ENCODE measurements at regions not wholly inside any gene's neighbourhood (a gene's known extent, or its start where the extent isn't known, plus 50 kb on each side); places are given as distances from the start of the nearest gene placed in this dataset.
"Not testable (repeated sequence)": the region's sequence is repeated elsewhere in the genome, so short reads cannot be mapped to it uniquely, and the experiment has no call there.

DNA sequence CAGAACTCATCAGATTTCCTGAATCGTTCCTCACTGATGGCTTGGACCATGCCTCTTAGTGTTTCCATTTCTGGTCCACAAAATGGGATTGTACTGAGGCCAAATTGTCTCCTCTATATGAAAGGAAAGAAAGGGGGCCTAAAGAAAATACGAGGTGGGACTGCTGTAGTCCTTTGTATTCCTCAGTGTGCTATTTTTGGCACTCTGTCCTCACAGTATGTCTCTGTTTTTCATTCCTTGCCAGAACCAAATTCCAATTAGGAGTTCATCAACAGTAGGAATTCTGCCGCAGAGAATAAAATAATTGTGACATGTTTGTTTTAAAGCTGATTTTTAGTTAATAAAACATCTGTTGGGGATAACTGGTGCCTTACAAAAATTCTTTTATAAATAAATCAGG is 515.7 kb downstream of the SMARCA1 start:
- H3K4me3 Mint-ChIP-seq, result no peak overlapping the region
- no peaks in the 10 kb centered on the region for H3K4me1 Mint-ChIP-seq
- no peaks in the 10 kb centered on the region for H3K36me3 Mint-ChIP-seq
- H3K9me3 Mint-ChIP-seq, result peaks cover 0 to 1% (median 0%) of the 10 kb centered on the region in 3 donors
- H3K27me3 Mint-ChIP-seq, result no peaks in the 10 kb centered on the region
- H3K27ac Mint-ChIP-seq, result no peak overlapping the region

DNA sequence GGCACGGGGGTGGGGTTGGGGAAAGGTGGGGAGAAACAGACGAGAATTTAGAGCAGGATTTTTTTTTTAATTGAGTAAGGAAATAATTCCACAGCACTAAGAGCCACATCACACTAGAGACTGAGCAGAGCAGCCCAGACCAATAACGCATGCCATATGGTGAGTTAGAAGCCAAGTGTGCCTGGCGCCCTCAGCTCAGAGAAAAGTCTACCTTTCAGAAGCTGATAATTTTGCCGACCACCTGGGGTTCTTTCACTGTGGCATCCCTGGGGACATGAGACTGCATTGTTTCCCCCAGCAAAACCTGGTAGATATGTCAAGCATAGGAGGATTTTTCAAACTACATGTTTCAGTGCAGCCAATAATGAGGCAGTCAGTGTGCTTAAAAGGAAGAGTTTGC is 516.8 kb downstream of the SMARCA1 start:
- H3K27me3 Mint-ChIP-seq, result no peaks in the 10 kb centered on the region
- no peak overlapping the region for H3K27ac Mint-ChIP-seq
- H3K36me3 Mint-ChIP-seq, result no peaks in the 10 kb centered on the region
- no peaks in the 10 kb centered on the region for H3K4me1 Mint-ChIP-seq
- peak overlapping the region in 1 of 4 donors; percentile 1 for H3K4me3 Mint-ChIP-seq
- no peaks in the 10 kb centered on the region for H3K9me3 Mint-ChIP-seq

DNA sequence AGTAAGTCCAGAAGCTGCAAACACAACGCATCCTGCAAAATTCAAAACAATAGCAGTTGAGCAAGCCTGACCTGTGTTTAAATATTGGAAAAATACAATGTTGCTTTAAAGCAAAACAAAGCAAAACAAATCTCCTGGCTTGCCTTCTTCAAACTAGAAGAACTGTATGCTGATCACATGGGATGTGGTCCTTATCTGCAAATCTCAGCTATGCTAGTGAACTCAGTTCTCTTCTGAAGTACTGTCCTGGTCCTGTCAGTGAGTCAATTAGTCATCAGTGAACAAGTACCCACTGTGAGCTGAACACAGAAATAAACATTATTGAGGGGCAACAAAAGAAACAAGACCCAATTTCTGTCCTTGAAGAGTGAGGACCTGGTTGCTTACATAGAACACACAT is 522.5 kb downstream of the SMARCA1 start:
- Mint-ChIP-seq H3K4me3 (no peak overlapping the region), H3K36me3 (no peaks in the 10 kb centered on the region), H3K27me3 (no peaks in the 10 kb centered on the region), H3K4me1 (no peaks in the 10 kb centered on the region), H3K9me3 (peaks cover 0 to 3% (median 0%) of the 10 kb centered on the region in 3 donors), H3K27ac (no peak overlapping the region)

DNA sequence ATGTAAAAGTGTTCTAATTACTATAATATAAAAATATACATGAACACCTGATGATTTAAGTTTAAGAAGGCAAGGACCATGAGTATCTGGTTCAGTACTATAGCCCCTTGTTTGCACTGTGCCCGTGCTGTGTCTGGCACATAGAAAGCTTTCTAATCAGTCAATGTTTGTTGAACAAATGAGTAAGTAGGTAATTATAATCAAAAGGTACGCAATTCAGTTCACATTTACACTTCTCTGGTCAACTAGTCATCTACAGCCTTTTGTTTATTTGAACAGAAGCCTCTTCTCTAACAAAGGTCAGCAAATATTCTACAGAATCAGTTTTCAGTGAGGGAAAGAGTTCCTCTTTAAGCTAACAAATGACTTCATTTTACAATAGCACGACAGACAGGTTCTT is 523.3 kb downstream of the SMARCA1 start:
- Mint-ChIP-seq H3K36me3 (no peaks in the 10 kb centered on the region), H3K4me1 (no peaks in the 10 kb centered on the region), H3K27ac (no peak overlapping the region), H3K9me3 (peaks cover 0 to 3% (median 0%) of the 10 kb centered on the region in 3 donors), H3K27me3 (no peaks in the 10 kb centered on the region), H3K4me3 (no peak overlapping the region)

DNA sequence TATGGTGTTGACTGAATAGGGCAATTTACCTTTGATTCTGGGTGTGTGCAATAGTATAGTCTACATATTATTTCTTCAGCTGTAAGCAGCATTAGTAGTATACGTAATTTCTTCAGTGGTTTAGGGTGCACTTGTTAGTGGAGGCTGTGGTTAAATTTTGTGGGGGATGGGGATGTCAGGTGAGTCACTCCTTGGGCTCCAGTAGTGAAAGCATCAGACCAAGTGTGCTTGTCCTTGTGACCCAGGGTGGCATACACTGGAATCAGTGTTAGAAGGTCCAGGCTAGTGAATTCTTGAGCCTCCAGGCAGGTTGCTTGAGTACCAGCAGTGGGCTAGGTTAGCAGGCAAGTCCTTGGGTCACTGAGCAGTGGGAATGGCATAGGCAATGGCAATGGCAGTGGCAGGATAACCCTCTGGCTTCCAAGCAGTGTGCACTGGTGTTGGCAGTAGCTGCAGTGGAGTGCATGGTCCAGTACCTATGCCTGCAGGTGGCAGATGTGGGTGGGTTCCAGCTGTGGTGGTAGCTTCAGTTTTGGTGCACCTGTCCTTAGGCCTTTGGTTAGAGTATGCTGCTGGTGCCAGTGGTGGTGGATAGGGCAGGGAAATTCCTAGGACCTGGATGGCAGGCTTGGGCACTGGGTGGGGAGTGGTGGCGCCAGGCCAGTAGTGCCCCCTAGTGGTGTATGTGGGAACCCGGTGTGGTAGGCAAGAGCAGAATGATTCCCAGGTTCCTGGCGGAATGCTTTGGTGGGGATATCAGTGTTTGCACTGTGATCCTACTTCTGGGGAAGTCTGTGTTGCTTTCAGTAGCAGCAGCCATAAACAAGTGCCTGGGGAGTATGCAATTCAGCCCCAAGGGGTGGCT is 531.0 kb downstream of the SMARCA1 start:
- peaks cover 3 to 9% (median 5%) of the 10 kb centered on the region in 3 donors for H3K9me3 Mint-ChIP-seq
- H3K4me1 Mint-ChIP-seq, result no peaks in the 10 kb centered on the region
- no peaks in the 10 kb centered on the region for H3K27me3 Mint-ChIP-seq
- no peaks in the 10 kb centered on the region for H3K36me3 Mint-ChIP-seq
- no peak overlapping the region for H3K4me3 Mint-ChIP-seq
- no peak overlapping the region for H3K27ac Mint-ChIP-seq

DNA sequence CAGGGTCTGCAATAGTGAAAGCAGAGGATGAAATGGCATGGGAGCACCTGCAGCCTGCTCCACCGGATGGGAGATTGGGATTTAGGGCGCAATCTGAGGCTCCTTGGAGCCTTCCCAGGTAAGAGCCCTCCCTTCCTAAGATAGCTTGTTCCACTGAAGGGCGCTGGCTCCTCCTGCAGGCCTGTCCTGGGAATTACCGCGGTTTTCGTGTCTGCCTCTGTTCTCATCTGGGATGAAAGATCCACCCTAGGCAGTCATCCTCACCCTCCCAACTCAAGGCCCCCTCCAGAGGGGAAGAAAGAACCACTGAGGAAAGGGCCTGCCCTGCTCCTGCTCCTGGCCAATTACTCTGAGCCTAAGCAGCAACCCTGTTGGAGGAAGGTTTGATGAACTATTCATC is 547.5 kb downstream of the SMARCA1 start:
- Mint-ChIP-seq H3K27ac (no peak overlapping the region), H3K27me3 (no peaks in the 10 kb centered on the region), H3K36me3 (no peaks in the 10 kb centered on the region), H3K9me3 (peaks cover 0 to 1% (median 0%) of the 10 kb centered on the region in 3 donors), H3K4me1 (no peaks in the 10 kb centered on the region), H3K4me3 (no peak overlapping the region)

DNA sequence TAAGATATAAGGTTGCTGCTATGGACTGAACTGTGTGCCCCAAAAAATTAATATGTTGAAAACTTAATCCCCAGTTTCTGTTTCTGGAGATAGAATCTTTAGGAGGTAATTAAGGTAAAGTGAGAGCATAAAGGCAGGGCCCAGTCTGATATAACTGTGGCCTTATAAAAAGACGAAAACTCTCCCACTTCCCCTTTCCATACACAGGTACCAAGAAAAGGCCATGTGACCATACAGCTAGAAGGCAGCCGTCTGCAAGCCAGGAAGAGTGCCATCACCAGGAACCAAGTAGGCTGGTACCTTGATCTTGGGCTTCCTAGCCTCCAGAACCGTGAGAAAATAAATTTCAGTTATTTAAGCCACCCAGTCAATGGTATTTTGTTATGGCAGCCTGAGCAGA is 550.3 kb downstream of the SMARCA1 start:
- H3K27ac Mint-ChIP-seq, result no peak overlapping the region
- H3K9me3 Mint-ChIP-seq, result peaks cover 0 to 1% (median 0%) of the 10 kb centered on the region in 3 donors
- no peaks in the 10 kb centered on the region for H3K4me1 Mint-ChIP-seq
- no peaks in the 10 kb centered on the region for H3K27me3 Mint-ChIP-seq
- H3K36me3 Mint-ChIP-seq, result no peaks in the 10 kb centered on the region
- H3K4me3 Mint-ChIP-seq, result no peak overlapping the region

DNA sequence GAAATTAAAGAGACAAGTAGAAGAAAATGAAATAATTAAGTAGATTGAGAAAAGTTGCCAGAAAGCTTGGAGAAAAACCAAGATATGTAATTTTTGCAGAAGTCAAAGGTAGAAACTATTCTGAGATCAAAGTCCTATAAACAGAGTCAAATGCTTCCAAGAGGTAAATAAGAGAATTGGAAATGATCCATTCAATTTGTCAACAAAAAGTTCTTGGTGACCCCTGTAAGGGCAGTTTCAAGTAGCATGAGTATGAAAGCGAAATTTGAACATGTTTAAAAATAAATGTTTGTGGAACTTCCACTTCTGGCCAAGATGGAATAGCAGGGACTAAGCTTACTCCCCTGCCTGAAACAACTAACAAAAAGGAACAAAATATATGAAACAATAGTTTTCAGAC is 562.0 kb downstream of the SMARCA1 start:
- no peaks in the 10 kb centered on the region for H3K36me3 Mint-ChIP-seq
- H3K27ac Mint-ChIP-seq, result no peak overlapping the region
- H3K9me3 Mint-ChIP-seq, result peaks cover 1 to 2% (median 2%) of the 10 kb centered on the region in 3 donors
- no peak overlapping the region for H3K4me3 Mint-ChIP-seq
- no peaks in the 10 kb centered on the region for H3K27me3 Mint-ChIP-seq
- no peaks in the 10 kb centered on the region for H3K4me1 Mint-ChIP-seq

DNA sequence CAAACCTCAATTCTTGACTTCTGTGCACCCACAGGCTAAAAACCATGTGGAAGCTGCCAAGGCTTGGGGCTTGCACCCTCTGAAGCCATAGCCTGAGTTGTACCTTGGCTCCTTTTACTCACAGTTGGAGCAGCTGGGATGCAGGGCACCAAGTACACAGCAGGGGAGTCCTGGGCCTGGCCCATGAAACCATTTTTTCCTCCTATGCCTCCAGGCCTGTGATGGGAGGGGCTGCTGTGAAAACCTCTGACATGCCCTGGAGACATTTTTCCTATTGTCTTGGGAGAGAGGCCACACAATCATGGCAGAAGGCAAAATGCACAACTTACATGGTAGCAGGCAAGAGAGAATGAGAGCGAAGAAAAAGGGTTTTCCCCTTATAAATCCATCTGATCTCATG is 568.6 kb downstream of the SMARCA1 start:
- H3K4me3 Mint-ChIP-seq, H3K36me3 Mint-ChIP-seq, H3K27ac Mint-ChIP-seq, H3K27me3 Mint-ChIP-seq, H3K4me1 Mint-ChIP-seq: not testable (repeated sequence)
- H3K9me3 Mint-ChIP-seq, result peaks cover 4 to 13% (median 6%) of the 10 kb centered on the region in 3 donors

DNA sequence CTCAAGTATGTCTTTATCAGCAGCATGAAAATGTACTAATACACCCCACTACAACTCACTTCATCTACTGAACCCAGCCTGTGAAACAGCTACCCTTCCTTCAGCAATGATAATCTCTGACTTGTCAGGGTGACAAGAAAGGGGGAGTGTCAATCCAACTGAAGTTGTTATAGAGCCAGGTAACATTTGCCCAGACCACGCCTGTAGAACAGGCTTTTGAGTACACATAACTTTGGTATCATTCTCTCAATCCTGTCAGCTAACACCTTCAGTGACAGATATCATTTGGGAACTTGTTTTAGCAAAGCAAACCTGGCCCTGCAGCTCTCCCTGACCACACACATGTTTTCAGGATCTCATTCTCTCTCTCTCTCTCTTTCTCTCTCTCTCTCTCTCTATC is 592.2 kb downstream of the SMARCA1 start:
- Mint-ChIP-seq H3K27ac (no peak overlapping the region), H3K36me3 (no peaks in the 10 kb centered on the region), H3K27me3 (no peaks in the 10 kb centered on the region), H3K4me3 (no peak overlapping the region), H3K9me3 (peaks cover 6 to 18% (median 6%) of the 10 kb centered on the region in 3 donors), H3K4me1 (no peaks in the 10 kb centered on the region)

DNA sequence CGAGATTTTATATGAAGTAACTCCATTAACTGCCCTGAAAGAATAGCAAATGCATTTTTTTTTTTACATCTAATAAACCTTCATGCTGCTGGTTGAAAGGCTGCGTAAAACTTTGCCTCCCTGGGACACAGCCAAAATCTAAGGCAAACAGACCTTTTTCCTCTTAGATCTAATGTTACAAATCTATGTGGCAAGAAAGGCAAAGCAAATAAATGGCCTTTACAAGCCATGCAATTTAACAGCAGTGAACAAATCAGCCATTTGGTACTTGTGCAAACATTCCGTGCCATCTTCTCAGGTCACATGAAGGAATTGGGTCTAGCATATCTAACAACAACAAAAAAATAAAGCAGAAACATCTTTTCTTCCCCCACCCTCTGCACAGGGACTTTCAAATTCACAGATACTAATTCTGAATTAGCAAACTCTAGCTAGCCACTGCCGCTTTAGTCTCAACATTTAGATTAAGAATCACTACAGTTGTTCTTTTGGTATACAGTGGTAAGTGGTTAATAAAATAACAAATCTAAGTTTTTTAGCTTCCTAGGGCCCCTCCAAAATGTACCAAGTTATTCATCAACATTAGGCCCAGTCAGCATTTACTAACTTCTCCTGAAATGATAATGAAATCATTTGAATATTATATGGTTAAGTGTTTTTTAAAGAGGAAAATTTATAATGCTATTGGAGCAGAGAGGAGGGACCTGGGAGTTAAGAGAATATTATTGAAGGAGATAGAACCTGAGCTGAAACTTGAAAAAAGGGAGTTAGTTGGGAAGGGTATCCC is 593.8 kb downstream of the SMARCA1 start:
- Mint-ChIP-seq H3K27me3 (no peaks in the 10 kb centered on the region), H3K4me3 (no peak overlapping the region), H3K9me3 (peaks cover 3 to 18% (median 6%) of the 10 kb centered on the region in 3 donors), H3K36me3 (no peaks in the 10 kb centered on the region), H3K27ac (no peak overlapping the region), H3K4me1 (no peaks in the 10 kb centered on the region)

DNA sequence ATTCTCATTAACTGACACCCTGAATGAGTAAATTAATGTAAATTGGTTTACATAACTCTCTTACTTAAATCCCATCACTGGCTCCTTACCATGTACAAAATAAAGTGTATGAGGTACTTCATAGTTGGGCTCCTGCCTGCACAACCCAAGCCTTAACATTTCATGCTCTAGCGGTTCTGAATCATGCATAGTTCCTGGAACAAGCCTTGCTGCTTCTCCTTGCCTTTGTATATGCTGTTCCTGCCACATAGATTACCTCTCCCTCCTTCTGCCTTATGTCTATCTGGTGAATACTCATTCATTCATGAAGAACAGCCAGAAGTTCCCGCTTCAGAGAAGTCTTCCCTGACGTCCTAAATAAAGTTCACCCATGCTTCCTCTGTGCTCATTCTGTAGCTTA is 594.7 kb downstream of the SMARCA1 start:
- Mint-ChIP-seq H3K4me3 (no peak overlapping the region), H3K4me1 (no peaks in the 10 kb centered on the region), H3K36me3 (no peaks in the 10 kb centered on the region), H3K9me3 (peaks cover 3 to 18% (median 8%) of the 10 kb centered on the region in 3 donors), H3K27me3 (no peaks in the 10 kb centered on the region), H3K27ac (peak overlapping the region in 1 of 3 donors; percentile 17)

DNA sequence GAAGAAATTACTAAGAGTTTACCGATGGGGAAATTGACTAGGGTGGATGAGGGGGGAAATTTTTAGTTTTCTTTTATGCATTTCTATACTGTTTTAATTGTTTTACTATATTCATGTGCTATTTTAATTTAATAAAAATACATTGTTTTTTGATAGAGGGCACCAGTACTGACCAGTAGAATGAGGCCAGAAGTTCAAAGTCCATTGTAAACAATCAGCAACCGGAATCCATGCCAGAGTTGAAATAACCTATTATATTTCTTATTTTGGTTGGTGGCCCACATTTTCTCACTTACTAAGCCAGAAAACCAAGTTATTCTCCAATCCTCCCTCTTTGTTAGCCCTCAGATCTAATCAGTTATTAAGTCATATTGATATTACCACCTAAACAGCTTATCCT is 595.9 kb downstream of the SMARCA1 start:
- Mint-ChIP-seq H3K9me3 (peaks cover 1 to 18% (median 6%) of the 10 kb centered on the region in 3 donors), H3K4me3 (no peak overlapping the region), H3K27ac (no peak overlapping the region), H3K36me3 (no peaks in the 10 kb centered on the region), H3K4me1 (no peaks in the 10 kb centered on the region), H3K27me3 (no peaks in the 10 kb centered on the region)

DNA sequence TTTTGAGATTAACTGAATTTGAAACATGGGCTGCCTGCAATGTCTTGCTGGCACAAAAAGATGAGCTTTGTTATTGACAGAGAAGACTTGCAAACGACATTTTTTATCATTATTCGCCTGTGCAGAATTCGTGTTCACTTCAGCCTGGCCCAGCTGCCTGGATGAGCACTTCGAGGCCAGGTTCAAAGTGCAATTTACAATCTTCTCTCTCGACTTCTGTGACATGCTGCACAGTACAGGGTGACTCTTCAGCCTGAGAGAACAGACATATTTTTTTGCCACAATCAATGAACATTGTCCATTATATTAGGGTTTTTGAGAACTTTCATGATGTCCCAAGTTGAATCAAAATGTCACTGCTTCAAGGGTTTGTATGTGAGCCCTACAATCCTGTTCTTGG is 616.5 kb downstream of the SMARCA1 start:
- Mint-ChIP-seq H3K9me3 (no peaks in the 10 kb centered on the region), H3K4me1 (no peaks in the 10 kb centered on the region), H3K36me3 (no peaks in the 10 kb centered on the region), H3K27ac (no peak overlapping the region), H3K4me3 (no peak overlapping the region), H3K27me3 (no peaks in the 10 kb centered on the region)

DNA sequence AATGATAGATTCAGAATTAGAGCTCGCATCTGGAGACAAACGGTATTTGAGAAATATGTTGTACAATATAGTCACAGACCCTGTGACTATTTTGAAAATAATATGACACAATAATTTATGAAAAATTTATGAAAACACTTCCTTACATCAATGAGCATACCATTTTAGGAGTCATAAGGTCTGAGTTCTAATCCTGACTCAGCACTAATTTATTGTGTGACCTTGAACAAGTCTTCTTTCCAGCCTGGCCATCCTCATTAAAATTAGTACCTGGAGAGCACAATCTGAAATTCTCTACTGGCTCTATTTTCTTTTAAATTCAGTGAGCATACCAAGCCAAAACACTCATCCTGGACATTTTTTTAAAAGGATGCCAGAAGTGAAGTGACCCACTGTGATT is 622.3 kb downstream of the SMARCA1 start:
- H3K27ac Mint-ChIP-seq, result no peak overlapping the region
- H3K4me1 Mint-ChIP-seq, result no peaks in the 10 kb centered on the region

More for the DNA sequence above, 622.3 kb downstream of the SMARCA1 start:
- Mint-ChIP-seq H3K9me3 (peaks cover 2 to 3% (median 2%) of the 10 kb centered on the region in 3 donors), H3K4me3 (no peak overlapping the region), H3K36me3 (no peaks in the 10 kb centered on the region), H3K27me3 (no peaks in the 10 kb centered on the region)
